ENCODE measurements at regions not wholly inside any gene's neighbourhood (a gene's known extent, or its start where the extent isn't known, plus 50 kb on each side); places are given as distances from the start of the nearest gene placed in this dataset.

DNA sequence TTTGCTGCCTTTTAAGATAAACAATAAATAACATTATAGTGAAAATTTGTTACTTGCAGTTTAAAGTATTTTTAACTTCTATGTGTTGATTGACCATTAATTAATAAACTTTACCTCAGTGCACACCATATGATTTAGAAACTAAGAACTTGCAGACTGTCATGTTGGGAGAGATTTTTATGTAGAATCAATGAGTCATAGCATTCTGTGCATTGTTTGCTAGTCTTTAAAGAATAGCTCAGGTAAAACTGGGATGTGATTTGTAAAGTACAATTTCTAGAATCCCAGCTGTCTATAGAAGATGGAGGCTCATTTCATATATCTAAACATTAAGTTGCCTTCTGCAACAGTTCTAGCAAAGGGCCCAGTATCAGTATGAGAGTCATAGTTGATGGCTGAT is 199.6 kb upstream of the SEMA3A start:
- no peak for DNase-seq (ENCODE audit: low read depth)

DNA sequence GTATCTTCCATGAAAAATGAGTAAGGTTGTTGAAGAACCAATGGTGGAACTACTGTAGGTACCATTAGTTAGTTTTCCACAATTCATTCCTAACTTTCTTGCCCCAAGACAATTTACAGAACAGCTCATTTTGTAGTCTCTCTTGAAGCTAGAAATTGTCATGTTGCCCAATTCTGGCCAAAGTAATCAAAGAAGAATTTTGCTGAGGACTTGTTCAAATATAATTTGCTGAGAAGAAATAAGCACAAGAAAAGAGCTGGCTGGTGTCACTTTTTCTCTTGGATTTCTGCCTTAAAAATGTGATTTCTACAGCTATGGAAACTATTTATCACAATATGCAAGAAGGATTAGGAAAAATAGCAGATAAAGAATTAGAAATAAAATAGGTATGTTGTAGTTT is 199.2 kb upstream of the SEMA3A start:
- DNase-seq (ENCODE audit: low read depth): peak; percentile 32

- DNase-seq (ENCODE audit: low read depth): no peak
Measured at GRCh38 chr7:84390845-84391244, 196.3 kb upstream of the SEMA3A start.

DNA sequence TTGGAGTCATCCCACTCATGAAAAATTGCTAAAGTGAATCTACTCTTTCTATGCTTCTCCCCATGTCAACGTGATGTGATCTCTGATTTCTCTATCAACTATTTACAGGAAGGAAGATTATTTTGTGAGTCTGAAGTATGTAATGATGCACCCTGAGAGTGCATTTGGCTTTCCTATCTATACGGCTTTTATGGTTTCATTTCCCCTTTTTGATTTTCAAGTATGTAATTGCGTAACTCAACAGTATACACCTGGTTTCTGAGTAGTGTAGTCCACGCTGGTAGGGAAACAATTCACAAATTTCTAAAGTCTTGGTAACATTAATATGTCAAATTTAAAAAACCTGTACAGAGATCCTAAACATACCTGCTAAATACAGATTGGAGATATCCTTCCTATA is 194.7 kb upstream of the SEMA3A start:
- DNase-seq (ENCODE audit: low read depth): no peak

- no peak for DNase-seq (ENCODE audit: low read depth)
Measured at GRCh38 chr7:84387595-84387994, 193.0 kb upstream of the SEMA3A start.

GRCh38 chr7:84384417-84384816 is 189.8 kb upstream of the SEMA3A start:
- peak; percentile 10 for DNase-seq (ENCODE audit: low read depth)

- no peak for DNase-seq (ENCODE audit: low read depth)
Measured at GRCh38 chr7:84379446-84379845, 184.9 kb upstream of the SEMA3A start.

- no peak for DNase-seq (ENCODE audit: low read depth)
Measured at GRCh38 chr7:84372712-84373111, 178.1 kb upstream of the SEMA3A start.

GRCh38 chr7:84372155-84372621 is 177.6 kb upstream of the SEMA3A start:
- DNase-seq (ENCODE audit: low read depth): peak; percentile 82

- DNase-seq (ENCODE audit: low read depth): no peak
Measured at GRCh38 chr7:84370114-84370513, 175.5 kb upstream of the SEMA3A start.

GRCh38 chr7:84368122-84368521 is 173.5 kb upstream of the SEMA3A start:
- DNase-seq (ENCODE audit: low read depth): no peak

GRCh38 chr7:84364708-84365107 is 170.1 kb upstream of the SEMA3A start:
- DNase-seq (ENCODE audit: low read depth): peak; percentile 9

DNA sequence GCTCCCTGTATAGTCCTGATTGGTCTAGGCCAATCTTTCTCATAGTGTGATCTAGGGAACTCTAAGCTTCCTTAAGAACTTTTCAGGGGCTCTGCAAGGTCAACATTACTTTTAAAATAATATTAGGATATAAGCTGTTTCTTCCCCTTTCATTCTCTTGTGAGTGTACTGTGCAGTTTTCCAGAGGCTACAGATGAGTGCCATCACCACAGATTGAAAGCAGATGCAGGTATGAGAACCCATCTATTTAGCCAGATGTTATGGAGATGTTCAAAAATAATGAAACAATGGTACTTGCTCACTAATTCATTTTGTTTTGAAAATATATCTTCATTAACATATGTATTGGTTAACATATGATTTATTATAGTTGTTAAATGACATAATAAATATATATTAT is 169.2 kb upstream of the SEMA3A start:
- no peak for DNase-seq (ENCODE audit: low read depth)

- DNase-seq (ENCODE audit: low read depth): no peak
Measured at GRCh38 chr7:84362828-84363227, 168.2 kb upstream of the SEMA3A start.

- DNase-seq (ENCODE audit: low read depth): no peak
Measured at GRCh38 chr7:84362360-84362759, 167.8 kb upstream of the SEMA3A start.

GRCh38 chr7:84354866-84355265 is 160.3 kb upstream of the SEMA3A start:
- no peak for DNase-seq (ENCODE audit: low read depth)

- no peak for DNase-seq (ENCODE audit: low read depth)
Measured at GRCh38 chr7:84354030-84354429, 159.4 kb upstream of the SEMA3A start.

- no peak for DNase-seq (ENCODE audit: low read depth)
Measured at GRCh38 chr7:84339306-84339705, 144.7 kb upstream of the SEMA3A start.

GRCh38 chr7:84337429-84337828 is 142.8 kb upstream of the SEMA3A start:
- DNase-seq (ENCODE audit: low read depth): no peak

DNA sequence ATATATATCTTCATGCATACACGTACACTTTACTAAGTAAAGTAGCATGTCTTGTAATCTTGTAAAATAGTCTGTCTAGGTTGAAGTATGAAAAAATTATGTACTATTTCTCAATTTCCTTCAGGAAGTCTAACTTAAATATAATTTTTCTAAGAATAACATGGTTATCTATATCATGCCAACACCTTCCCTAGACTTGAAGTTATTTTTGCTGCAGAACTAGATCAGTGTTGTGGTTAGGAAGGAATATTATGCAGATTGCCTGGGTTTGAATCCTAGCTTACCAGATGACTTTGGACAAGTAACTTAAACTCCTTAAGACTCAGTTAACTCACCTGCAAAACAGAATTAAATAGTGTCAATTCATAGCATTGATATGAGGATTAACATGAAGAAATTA is 142.2 kb upstream of the SEMA3A start:
- no peak for DNase-seq (ENCODE audit: low read depth)

- no peak for DNase-seq (ENCODE audit: low read depth)
Measured at GRCh38 chr7:84336303-84336702, 141.7 kb upstream of the SEMA3A start.

- DNase-seq (ENCODE audit: low read depth): no peak
Measured at GRCh38 chr7:84331616-84332015, 137.0 kb upstream of the SEMA3A start.

DNA sequence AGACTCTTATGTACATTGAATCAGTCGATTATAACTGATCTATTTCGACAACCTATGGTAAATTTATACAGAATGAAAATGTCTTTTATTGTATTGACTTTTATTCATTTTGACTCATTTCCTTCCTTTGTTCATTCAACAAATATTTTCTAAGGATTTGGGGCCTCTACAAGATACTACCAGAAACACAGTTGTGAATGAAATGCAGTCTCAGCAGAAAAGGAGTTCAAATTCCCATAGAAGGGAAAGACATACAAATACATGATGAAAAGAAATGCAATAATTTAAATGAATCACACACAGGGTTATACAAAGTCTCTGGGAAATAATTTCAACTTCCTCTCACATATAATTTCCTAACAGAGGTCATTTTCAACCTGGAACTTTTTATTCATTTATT is 134.0 kb upstream of the SEMA3A start:
- DNase-seq (ENCODE audit: low read depth): no peak

GRCh38 chr7:84324136-84324630 is 129.6 kb upstream of the SEMA3A start:
- DNase-seq (ENCODE audit: low read depth): no peak

- no peak for DNase-seq (ENCODE audit: low read depth)
Measured at GRCh38 chr7:84317536-84317935, 122.9 kb upstream of the SEMA3A start.

All from GM04504 (cell line).